Lung (tissue), 11 donors: ENCODE measurements at regions not wholly inside any gene's neighbourhood (a gene's known extent, or its start where the extent isn't known, plus 50 kb on each side); places are given as distances from the start of the nearest gene placed in this dataset.

ENCODE experiments used
- ATAC-seq: fragments of 200-7000 bp; cut with Tn5 transposase; one replicate; pipeline ENCODE4 v1.9.1; 2020; ENCODE audit warnings: moderate number of reproducible peaks; ENCODE audit not compliant: insufficient read depth, low FRiP score
- DNase-seq, 3 donors: peaks; one replicate each; pipeline ENCODE4 v3.0.0-alpha.2; 2013 to 2017
- H3K27ac ChIP-seq, 2 donors: one replicate each; pipeline ENCODE4 v1.5.1; 2013; ENCODE audit warnings: mild to moderate bottlenecking in 2 of 2, moderate library complexity in 2 of 2, control low read depth in 1 of 2, inconsistent platforms in 1 of 2, low read depth in 1 of 2, low read length in 1 of 2
- H3K27me3 ChIP-seq, 3 donors: one replicate each; pipeline ENCODE4 v1.5.1; 2013; ENCODE audit warnings: low read length in 2 of 3; ENCODE audit not compliant: control insufficient read depth in 3 of 3, insufficient read depth in 3 of 3
- H3K36me3 ChIP-seq, 4 donors: one replicate each; pipeline ENCODE4 v1.5.1; 2013; ENCODE audit warnings: low read length in 4 of 4, mild to moderate bottlenecking in 1 of 4, moderate library complexity in 1 of 4; ENCODE audit not compliant: control insufficient read depth in 4 of 4, insufficient read depth in 4 of 4
- H3K4me1 ChIP-seq, 5 donors: one replicate each; pipeline ENCODE4 v1.5.1; 2013; ENCODE audit warnings: low read length in 5 of 5, mild to moderate bottlenecking in 2 of 5, moderate library complexity in 1 of 5; ENCODE audit not compliant: control insufficient read depth in 5 of 5, insufficient read depth in 5 of 5
- H3K4me3 ChIP-seq: one replicate; pipeline ENCODE4 v1.5.1; 2013; ENCODE audit warnings: mild to moderate bottlenecking, control low read depth, moderate library complexity
- H3K9ac ChIP-seq, 2 donors: one replicate each; pipeline ENCODE4 v1.5.1; 2013; ENCODE audit warnings: low read length in 2 of 2, control low read depth in 1 of 2; ENCODE audit not compliant: insufficient read depth in 1 of 2
- H3K9me3 ChIP-seq, 4 donors: one replicate each; pipeline ENCODE4 v1.5.1; 2013; ENCODE audit warnings: low read length in 3 of 4, mild to moderate bottlenecking in 1 of 4, moderate library complexity in 1 of 4; ENCODE audit not compliant: control insufficient read depth in 4 of 4, insufficient read depth in 3 of 4
- CTCF ChIP-seq: IDR thresholded peaks from 2 replicates; pipeline ENCODE4 v1.5.1; 2012; ENCODE audit warnings: mild to moderate bottlenecking; ENCODE audit errors: control extremely low read depth, extremely low read depth
- WGBS, 2 donors: extraction: QIAGEN DNeasy Blood & Tissue Kit; methylation state at CpG; one replicate each; pipeline ENCODE4 v1.1.7; 2013; 5-methylcytosine and 5-hydroxymethylcytosine counted together
- donor health status: control.
- donor health status: control.
- donor health status: Bipolar disorder and iron deficiency.
- donor health status: healthy.
- donor health status: DM: yes; HTN: yes; CAD: no.

GRCh38 chrX:142001934-142002333 lies 98.2 kb downstream of the MAGEC1 start:
- TF ChIP-seq CTCF, result no peak
- WGBS, 2 donors, result 34 to 64% methylated on average over 1 of the region's 1 CpG
- H3K27me3 ChIP-seq, result no peaks in the 10 kb centered on the region
- no peak overlapping the region for H3K4me3 ChIP-seq
- no peak for DNase-seq
- no peak overlapping the region for H3K9ac ChIP-seq
- H3K4me1 ChIP-seq, result no peaks in the 10 kb centered on the region
- H3K27ac ChIP-seq, result no peak overlapping the region
- ATAC-seq, result peak; percentile 41
- no peaks in the 10 kb centered on the region for H3K36me3 ChIP-seq
- H3K9me3 ChIP-seq, result no peaks in the 10 kb centered on the region

GRCh38 chrX:141989815-141990214 lies 86.1 kb downstream of the MAGEC1 start:
- ATAC-seq (no peak), DNase-seq (peak in 2 of 3 donors; percentile 1 to 13)
- Histone ChIP-seq H3K4me3 (no peak overlapping the region), H3K4me1 (no peaks in the 10 kb centered on the region), H3K27me3 (no peaks in the 10 kb centered on the region), H3K9ac (no peak overlapping the region), H3K9me3 (no peaks in the 10 kb centered on the region), H3K36me3 (no peaks in the 10 kb centered on the region), H3K27ac (no peak overlapping the region)
- no peak for TF ChIP-seq CTCF
- WGBS, 2 donors, result 56 to 62% methylated on average over 5 of the region's 5 CpGs

- WGBS, 2 donors, result 57 to 81% methylated on average over 1 of the region's 1 CpG
- DNase-seq (no peak), ATAC-seq (no peak)
- Histone ChIP-seq H3K9me3 (no peaks in the 10 kb centered on the region), H3K4me1 (no peaks in the 10 kb centered on the region), H3K9ac (no peak overlapping the region), H3K27me3 (no peaks in the 10 kb centered on the region), H3K36me3 (no peaks in the 10 kb centered on the region), H3K27ac (no peak overlapping the region), H3K4me3 (no peak overlapping the region)
- no peak for TF ChIP-seq CTCF
Observed at GRCh38 chrX:141989134-141989533, 85.4 kb downstream of the MAGEC1 start.

GRCh38 chrX:141982296-141982695 lies 78.6 kb downstream of the MAGEC1 start:
- no peaks in the 10 kb centered on the region for H3K27me3 ChIP-seq
- H3K27ac ChIP-seq, result no peak overlapping the region
- no peak overlapping the region for H3K9ac ChIP-seq
- H3K36me3 ChIP-seq, result no peaks in the 10 kb centered on the region
- ATAC-seq (no peak), DNase-seq (no peak)
- H3K4me3 ChIP-seq, result no peak overlapping the region
- WGBS, 2 donors, result 68 to 91% methylated on average over 3 of the region's 3 CpGs
- H3K9me3 ChIP-seq, result peaks cover 0 to 3% (median 0%) of the 10 kb centered on the region in 4 donors
- no peak for TF ChIP-seq CTCF
- no peaks in the 10 kb centered on the region for H3K4me1 ChIP-seq
